Tongue (tissue), 1 donor: ENCODE measurements at regions not wholly inside any gene's neighbourhood (a gene's known extent, or its start where the extent isn't known, plus 50 kb on each side); places are given as distances from the start of the nearest gene placed in this dataset.
A peak's percentile ranks its signal among the peaks of the same experiment; 100 is the strongest.
"Not testable (repeated sequence)": the region's sequence is repeated elsewhere in the genome, so short reads cannot be mapped to it uniquely, and the experiment has no call there.

Experiments used
- DNase-seq: peaks from one replicate; pipeline ENCODE4 v3.0.0-alpha.2; 2015

DNA sequence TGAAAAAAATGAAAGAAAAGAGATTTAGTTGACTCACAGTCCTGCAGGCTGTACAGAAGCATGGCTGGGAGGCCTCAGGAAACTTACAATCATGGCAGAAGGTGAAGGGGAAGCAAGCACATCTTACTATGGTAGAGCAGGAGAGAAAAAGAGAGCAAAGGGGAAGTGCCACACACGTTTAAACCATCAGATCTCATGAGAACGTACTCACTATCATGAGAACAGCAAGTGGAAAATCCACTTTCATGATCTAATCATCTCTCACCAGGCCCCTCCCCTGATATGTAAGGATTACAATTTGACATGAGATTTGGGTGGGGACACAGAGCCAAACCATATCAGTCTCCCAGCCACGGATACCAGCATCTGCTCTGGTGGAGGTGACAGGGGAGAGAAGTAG lies 50.8 kb upstream of the CPOX start:
- DNase-seq = no peak

DNA sequence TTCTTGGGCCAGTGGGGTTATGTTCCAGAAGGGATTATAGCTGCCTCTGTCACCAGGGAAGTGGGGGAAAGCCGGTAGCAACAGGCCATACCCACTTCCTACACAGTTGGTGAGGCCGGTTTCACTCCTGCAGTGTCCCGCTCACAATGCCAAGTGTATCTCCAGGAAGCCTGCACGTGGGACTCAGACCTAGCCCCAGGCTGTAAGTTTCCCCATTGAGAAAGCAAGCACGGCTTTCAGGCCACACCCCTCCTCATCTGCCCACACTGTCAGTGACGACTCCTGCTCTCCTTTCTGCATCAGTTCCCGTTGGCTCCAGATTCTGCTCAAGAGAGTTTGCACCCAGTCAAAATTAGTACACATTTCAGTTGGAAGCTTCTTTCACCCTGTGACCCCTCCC lies 51.6 kb upstream of the CPOX start:
- DNase-seq = no peak

DNA sequence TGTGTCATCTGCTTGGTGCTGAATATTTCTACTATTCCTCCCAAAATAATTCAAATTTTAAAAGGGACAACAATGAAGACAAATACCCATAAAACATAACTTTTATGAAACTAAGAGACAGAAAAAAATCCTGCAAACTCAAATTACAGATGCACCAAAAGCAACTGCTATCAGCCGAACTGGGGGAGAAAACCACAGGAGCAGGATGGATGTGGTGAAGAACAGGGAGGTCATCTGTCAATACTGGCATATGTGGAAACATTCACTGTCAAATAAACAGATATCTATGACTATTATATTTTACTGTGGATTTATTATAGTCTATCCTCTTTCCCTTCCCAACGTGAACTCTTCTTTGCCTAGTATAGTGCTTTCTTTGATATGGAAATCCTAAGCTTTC lies 53.3 kb upstream of the CPOX start:
- no peak for DNase-seq

DNA sequence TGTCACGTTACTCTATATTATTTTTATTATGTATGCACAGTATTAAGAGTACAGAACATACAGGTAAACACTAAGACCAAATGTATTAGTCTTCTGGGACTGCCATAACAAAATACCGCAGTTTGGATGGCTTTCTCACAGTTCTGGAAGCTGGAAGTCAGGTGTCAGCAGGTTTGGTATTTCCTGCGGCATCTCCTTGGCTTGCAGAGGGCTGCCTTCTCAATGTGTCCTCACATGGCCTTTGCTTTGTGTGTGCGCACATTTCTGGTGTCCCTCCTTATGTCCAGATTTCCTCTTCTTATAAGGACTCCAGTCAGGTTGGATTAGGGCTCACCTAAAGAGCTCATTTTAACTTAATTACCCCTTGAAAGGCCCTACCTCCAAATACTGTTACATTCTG lies 53.8 kb upstream of the CPOX start:
- no peak for DNase-seq

DNA sequence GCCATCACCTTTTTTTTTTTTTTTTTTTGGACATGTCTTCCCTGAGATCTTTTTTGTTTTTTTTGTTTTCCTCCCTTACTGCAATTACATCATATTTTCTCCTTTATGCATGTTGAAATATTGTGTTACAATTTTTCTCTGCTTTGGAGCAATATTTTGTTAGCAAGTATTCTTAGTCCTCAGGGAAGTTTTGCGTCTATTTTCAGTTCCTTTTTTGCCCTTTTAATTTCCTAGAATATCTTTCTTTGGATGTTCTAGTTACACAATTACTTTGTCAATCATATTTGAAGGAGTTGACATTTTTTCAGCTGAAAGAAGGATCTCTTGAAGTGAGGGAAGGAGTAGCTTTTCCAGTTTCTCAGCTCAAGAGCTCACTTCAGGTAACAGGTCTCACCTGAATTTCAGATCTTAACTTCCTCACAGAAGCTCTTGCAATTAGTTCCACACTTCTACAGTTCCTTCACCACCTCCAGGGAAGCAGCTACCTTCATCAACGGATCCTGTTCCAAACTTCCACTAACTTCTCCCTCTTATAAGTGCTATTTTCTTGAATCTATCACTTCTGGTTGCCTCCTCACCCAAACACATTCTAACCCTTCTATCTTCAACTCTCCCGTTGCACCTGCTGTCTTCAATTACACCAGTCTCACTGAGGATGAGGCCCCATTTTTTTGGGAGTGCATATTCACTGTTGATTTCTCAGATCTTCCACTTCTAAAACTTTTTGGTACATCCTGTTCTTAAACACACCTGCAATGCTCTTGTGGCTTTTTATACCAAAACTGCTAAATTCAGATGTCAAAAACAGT lies 57.8 kb upstream of the CPOX start:
- no peak for DNase-seq

DNA sequence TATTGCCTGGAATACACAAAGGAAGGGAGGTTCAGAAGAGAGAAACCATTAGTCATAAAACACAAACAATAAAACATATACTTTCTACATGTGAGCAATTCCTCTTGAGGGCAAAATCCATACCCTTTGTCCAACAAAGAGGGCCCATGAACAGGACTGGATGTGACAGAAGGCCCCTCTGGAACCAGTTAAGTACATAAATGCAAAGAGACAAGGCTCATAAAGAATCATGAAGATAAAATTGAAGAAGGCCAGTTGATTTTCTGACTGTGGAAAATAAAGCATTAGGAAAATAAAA lies 58.3 kb upstream of the CPOX start:
- DNase-seq = no peak

DNA sequence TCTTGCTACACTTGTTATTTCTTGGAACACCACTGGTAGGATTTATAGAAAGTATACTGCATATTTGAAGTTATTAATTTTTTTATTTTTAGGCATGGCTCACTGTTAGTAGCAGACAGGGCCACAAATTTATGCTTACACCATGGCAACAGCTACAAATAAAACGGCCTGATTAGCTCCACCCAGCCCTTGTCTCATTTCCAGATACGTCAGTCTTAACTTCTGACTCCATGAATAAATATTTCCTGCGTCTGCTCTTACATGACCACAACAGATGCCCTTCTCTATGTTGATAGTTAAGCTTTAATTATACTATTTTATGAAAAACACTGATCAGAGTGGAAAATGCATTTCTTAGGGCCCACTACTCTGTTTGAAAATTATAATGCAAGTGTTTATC lies 62.3 kb upstream of the CPOX start:
- DNase-seq = peak; percentile 1

DNA sequence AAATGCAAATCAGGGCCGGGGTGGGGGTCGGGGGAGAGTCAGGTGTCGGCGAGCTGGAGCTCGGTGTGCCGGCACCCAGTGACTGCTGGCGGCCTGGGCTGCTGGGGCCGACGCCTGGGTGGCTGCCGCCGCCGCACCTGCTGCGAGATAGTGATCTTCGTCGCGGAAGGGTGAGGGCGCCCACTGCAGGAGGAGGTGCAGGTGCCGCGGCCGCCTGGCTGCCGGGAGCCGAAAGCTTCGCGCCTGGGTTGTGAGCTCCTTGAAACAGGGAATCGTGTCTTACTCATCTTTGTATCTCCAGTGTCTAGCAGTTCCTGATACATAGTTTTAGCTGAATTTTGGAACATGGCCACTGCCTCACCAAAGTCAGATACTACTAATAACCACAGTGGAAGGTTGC lies 64.0 kb upstream of the CPOX start:
- peak; percentile 14 for DNase-seq

DNA sequence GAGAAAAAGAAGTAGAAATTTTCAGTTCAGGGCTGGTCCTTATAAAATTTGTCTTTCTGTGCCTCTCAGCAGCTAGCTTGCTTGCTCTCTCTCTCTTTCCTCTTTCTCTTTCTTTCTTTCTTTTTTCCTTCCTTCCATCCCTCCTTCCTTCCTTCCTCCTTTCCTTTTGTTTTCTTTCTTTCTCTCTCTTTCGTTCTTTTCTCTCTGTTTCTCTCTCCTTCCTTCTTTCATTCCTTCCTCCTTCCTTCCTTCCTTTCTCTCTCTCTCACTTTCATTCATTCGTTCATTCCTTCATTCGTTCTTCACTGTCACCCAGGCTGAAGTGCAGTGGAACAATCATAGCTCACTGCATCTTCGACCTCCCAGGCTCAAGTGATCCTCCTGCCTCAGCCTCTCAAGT lies 69.3 kb upstream of the CPOX start:
- DNase-seq = no peak

DNA sequence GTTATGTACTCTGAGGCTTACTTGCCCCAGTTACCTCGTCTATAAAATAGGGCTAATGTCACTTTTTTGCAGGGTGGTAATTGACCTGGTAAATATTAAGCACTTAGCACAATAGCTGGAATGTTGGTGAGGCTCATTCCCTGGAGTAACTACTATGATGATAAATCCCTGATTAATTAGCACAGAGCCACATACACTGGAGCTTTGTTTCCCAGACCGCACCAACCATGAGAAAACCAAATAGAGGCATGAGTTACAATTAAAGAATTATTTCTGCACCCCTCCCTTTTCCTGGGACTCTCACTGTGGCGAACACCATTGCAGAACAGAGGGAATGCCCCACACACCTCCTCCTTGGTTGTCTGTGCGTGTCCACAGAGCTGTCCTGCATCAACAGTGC lies 76.6 kb upstream of the CPOX start:
- no peak for DNase-seq

DNA sequence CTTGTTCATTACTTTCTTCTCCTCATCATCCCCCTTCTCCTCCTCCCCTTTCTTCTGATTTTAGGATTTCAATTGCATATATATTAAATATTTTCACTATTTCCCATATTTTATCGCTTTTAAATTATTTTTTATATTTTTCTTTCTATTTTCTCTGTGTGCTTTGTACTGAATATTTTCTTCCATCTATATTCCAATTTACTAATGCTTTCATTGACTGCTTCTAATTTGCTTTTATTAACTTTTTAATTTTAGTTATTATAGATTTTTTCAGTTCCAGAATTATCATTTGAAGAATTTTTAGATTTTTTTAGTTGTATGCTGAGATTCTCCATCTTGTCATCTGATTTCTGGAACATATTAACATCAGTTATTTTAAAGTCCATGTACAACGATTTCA lies 83.2 kb upstream of the ST3GAL6 start:
- no peak for DNase-seq

DNA sequence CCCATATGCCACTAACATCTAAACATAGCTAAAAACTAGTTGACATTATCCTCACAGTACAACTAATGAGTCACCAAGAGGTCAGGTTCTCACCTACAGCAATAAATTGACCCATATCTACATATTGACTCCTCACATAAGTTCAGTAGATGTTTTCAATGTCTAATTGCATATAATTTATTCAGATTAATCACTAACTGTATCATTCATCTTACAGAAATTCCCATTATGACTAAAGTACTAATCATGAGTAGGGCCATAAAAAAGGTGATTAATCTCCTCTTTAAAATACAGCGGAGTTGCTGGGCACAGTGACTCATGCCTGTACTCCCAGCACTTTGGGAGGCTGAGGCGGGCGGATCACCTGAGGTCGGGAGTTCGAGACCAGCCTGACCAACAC lies 82.4 kb upstream of the ST3GAL6 start:
- no peak for DNase-seq

DNA sequence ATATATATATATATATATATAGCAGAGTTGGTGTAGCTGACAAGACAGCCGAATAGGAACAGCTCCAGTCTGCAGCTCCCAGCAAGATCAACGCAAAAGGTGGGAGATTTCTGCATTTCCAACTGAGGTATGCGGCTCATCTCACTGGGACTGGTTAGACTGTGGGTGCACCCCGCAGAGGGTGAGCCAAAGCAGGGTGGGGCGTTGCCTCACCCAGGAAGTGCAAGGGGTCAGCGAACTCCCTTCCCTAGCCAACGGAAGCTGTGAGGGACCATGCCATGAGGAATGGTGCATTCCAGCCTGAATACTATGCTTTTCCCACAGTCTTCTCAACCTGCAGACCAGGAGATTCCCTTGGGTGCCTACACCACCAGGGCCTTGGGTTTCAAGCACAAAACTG lies 81.7 kb upstream of the ST3GAL6 start:
- no peak for DNase-seq

DNA sequence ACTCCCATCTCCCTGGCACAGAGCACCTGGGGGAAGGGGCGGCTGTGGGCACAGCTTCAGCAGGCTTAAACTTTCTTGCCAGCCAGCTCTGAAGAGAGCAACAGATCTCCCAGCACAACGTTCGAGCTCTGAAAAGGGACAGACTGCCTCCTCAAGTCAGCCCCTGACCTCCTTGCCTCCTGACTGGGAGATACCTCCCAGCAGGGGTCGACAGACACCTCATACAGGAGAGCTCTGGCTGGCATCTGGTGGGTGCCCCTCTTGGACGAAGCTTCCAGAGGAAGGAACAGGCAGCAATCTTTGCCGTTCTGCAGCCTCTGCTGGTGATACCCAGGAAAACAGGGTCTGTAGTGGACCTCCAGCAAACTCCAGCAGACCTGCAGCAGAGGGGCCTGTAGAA lies 80.7 kb upstream of the ST3GAL6 start:
- not testable (repeated sequence) for DNase-seq

DNA sequence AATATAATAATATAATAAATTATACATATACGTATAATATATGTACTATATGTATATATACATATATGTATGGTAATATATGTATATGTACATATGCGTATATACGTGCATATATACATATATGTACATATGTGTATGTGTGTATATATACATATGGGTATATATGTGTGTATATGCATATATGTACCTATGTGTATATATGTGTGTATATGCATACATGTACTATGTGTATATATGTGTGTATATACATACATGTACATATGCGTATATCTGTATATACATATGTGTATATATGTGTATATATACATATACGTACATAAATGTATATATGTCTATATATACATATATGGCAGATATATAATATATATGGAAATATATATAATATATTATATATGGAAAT lies 74.8 kb upstream of the ST3GAL6 start:
- no peak for DNase-seq

DNA sequence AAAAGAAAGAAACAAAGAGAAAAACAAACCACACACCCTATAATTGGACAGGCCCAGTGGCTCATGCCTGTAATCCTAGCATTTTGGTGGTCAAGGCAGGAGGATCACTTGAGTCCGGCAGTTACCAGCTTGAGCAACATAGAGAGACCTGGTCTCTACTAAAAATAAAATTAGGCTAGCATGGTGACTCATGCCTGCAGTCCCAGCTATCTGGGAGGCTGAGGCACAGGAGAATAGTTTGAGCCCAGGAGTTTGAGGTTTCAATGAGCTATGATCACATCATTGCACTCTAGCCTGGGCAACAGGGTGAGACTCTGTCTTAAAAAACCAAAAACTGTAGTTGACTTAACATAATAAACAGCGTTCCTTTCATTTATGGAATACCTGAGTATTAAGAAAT lies 72.3 kb upstream of the ST3GAL6 start:
- no peak for DNase-seq

DNA sequence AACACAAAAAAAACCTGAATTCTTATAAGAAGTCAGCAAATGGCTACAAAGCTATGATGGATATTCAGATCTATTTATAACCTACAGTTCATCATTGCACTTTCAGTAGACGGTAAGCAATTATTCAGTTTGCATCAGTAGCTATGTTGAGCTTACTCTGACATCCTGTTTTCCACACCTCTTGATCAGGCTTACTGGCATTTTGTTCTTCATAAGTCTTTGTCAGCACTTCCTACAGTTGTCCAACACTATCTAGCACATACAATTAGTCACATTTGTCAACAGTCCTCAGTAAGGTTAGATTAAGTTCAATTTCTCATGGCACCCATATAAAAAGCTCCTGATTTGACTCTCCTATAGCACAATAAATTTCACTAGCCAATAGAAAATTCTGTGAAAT lies 71.2 kb upstream of the ST3GAL6 start:
- DNase-seq = no peak

DNA sequence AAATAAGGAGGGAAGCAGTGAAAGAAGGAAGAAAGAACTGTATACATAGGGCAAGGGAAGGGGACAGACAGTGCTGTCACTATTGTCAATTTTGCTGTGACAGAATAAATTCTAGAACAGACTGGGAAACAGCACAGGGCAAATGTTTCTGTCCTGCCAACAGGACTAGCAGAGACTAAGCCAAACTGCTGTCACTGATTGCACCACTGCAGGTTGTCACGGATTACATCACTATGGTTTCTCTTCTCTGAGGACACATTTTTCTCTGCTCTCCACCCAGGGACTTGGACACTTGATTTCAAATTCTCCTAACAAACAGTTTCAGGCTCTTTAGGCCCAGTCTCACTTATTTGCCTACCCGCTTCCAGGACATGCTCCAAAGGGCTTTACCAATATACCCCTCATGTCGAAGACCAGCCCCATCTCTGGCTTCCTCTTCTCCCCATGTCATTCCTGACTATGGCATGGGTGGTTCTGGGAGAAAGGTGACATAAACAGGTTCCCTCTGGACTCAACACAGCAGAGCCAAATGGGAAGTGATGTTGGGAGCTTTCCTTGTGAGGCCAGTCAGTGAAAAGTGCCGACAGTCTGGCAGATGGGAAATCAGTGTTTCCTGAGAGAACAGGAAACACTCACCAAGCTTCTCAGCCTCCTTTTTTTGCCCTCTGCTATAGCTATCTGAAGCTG lies 70.2 kb upstream of the ST3GAL6 start:
- DNase-seq = no peak

DNA sequence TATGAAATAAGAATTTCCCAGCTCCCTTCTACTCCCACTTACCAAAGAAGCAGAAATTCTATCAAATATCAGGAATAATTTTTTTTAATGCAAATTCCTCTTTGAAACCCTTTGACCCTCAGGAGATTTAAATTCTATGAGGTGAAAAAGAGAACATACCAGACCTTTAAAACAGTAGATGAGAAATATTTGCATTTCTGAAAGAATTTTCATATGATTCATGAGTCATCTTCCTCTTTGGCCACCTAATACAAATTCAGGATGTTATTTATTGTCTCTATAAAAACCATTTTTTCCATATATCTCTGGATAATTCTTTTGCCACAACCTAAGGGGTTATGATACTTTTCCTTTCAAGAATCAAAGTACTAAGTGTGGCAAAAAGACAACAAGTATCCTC lies 67.3 kb upstream of the ST3GAL6 start:
- no peak for DNase-seq

DNA sequence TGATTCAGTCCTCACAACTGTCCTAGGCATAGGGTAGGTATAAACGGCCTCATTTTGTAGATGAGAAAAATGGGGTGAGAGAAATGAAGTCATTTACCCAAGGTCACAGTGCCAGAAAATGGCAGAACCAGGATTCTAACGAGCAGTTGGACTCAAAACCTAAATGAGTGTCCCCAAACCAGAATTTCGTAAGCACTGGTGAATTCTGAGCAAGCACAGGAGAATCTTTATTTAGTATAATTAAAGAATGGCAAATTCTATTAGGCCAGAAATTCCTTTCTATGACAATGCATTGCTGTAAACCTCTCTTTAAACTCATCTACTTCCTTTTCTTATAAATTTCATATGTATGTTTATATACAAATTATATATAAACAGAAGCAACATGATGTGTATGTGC lies 66.8 kb upstream of the ST3GAL6 start:
- not testable (repeated sequence) for DNase-seq

DNA sequence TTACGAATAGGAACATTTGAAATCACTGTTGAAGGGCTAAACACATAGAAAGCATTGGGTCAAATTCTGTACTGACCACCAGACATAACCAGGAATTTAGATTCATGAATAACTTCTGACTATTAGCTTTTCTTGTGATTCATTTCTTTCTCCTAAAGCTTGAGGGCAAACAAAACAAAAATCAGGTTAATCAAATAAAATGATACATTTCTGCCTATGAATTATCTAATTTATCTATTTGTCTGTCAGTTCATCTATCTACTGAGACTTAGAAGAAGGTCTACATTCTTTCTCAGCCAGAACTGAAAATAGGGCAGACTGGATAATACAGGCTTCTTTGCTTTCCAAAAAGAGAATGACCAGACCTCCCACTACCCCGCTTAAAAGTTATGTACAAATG lies 65.9 kb upstream of the ST3GAL6 start:
- no peak for DNase-seq

DNA sequence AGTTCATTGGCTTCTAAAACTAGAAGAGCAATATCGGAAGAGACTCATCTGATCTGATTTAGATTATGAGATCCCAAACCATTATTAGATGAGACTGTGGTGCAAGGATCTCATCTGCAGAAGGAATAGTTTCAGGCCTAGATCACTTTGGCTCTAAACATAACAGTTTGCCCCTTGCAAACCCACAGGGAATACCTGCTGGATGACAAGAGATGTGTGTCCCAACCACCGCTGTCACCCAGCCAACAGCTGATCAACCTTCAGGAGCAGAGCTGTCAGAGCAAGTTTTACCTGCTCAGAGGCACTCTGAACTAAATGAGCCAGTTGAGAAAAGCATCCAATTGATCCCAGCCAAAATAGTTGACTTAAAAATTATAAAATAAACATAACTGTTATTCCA lies 64.0 kb upstream of the ST3GAL6 start:
- no peak for DNase-seq

DNA sequence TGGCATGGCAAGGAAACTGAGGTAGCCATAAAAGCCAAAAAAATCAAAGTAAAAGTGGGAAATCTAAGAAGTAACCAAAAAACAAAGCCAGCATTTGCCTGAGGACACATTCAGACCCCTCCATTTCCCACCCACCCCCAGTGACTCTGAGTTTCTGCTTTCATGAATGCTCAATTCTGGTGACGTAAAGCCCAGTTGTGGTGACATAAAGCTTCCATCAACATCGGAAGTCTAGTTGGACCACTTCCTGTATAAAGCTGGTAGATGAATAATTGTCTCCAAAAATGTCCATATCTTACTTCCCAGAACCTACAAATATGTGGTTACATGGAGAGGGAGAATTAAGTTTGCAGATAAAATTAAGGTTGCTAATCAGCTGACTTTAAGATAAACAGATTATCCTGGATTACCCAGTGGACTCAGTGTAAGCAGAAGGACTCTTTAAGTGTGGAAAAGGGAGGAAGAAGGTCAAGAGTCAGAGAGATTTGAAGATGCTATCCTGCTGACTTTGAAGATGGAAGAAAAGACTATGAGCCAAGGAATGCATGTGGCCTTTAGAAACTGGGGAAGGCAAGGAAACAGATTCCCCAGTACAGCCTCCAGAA lies 62.0 kb upstream of the ST3GAL6 start:
- no peak for DNase-seq

DNA sequence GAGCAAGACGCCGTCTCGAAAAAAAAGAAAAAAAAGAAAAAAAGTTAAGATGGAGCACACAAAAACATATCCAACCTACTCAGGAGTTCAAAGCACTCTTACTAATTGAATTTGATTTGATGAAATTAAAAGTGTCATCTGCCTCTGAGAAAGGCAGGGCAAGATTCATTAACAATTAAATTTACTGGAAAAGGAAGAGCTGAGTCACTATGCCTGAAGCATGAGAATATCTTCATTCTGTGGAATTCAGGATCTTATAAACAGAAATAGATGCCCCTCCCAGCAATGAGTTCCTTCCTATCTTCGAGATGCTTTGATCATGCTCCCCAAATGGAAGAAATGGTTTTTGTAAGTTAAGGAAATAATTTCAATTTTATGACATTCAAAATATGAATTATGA lies 61.0 kb upstream of the ST3GAL6 start:
- DNase-seq = no peak
